Body of pancreas (tissue), 4 donors: ENCODE measurements at regions not wholly inside any gene's neighbourhood (a gene's known extent, or its start where the extent isn't known, plus 50 kb on each side); places are given as distances from the start of the nearest gene placed in this dataset.

Source experiments
- CTCF ChIP-seq, 7 experiments: fragments of 450-650 bp in 4 of 7; fragments of 200-600 bp in 3 of 7; sonication (generic) in 3 of 7; IDR thresholded peaks; one replicate each; pipeline ENCODE4 v1.5.1; 2016 to 2019; ENCODE audit warnings: antibody characterized with exemption in 7 of 7
- POLR2A ChIP-seq, 3 donors: fragments of 450-650 bp; IDR thresholded peaks; one replicate each; pipeline ENCODE4 v1.6.1; 2016; ENCODE audit warnings: antibody characterized with exemption in 3 of 3, mild to moderate bottlenecking in 2 of 3

GRCh38 chr2:8259106-8259840 lies 422.6 kb upstream of the ID2 start:
- TF ChIP-seq CTCF (IDR thresholded peaks at IDR 0.05) (no peak), POLR2A (IDR thresholded peaks at IDR 0.05) (no peak)
